Mononuclear cell (primary cell): ENCODE measurements at regions not wholly inside any gene's neighbourhood (a gene's known extent, or its start where the extent isn't known, plus 50 kb on each side); places are given as distances from the start of the nearest gene placed in this dataset.

Experiments used
- H3K27me3 ChIP-seq: 2 replicates; pipeline ENCODE4 v1.6.0; 2011; ENCODE audit warnings: low read length, control low read depth; ENCODE audit not compliant: insufficient read depth
- H3K4me1 ChIP-seq: 2 replicates; pipeline ENCODE4 v1.5.1; 2011; ENCODE audit warnings: mild to moderate bottlenecking, low read length, control low read depth; ENCODE audit not compliant: insufficient read depth
- H3K4me3 ChIP-seq: 2 replicates; pipeline ENCODE4 v1.5.1; 2011; ENCODE audit warnings: mild to moderate bottlenecking, low read length, moderate library complexity
- H3K9me3 ChIP-seq: 2 replicates; pipeline ENCODE4 v1.5.1; 2011; ENCODE audit warnings: low read depth, mild to moderate bottlenecking, control low read depth, low read length

DNA sequence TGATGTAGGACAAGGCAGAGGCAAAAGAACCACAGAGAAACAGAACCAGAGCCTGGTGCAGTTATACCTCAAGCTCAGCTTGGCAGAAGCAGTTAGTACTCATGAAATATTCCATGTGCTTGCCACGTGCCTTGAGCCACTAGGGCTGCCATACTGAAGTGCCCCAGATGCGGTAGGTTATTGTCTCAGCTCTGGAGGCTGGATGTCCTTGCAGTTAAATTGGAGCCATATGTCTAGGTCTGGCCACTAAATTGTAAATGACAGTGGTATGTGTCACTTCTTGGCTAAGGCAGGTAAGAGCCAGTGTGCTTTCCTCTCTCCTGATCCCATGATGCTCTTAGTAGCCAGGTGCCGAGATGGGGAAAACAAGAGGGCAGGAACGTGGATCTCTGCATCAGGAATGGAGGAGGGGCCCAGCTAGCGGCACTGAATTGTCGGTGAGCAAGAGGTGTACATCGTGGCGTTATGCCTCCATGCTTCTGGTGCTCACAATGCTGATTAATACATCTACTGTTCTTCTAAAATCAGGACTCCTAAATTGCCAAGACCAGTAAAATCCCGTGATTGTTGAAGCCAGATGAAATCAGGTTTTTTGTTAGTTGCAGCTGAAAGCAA, 73.5 kb downstream of the PSMG1 start:
- H3K9me3 ChIP-seq, result no peaks in the 10 kb centered on the region
- H3K27me3 ChIP-seq, result no peaks in the 10 kb centered on the region
- peaks cover 25% of the 10 kb centered on the region for H3K4me1 ChIP-seq
- no peak overlapping the region for H3K4me3 ChIP-seq

DNA sequence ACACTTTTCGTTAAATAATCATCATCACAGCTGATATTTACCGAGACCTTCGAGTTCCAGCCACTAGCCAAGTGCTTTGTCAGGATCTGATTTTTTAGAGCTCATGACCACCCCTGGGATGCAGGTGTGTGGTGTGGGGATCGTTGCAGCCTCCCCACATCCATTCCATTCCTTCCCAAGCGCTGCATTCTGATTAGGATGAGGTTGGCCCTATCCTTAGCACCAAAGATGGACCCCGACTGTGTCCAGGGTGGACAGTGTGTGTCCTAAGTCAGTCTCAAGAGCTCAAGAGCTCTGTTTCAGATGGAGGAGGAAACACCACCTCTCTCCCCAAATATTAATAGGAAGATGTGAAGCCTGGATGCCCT, 74.1 kb downstream of the PSMG1 start:
- H3K4me1 ChIP-seq, result peaks cover 31% of the 10 kb centered on the region
- no peaks in the 10 kb centered on the region for H3K27me3 ChIP-seq
- no peaks in the 10 kb centered on the region for H3K9me3 ChIP-seq
- no peak overlapping the region for H3K4me3 ChIP-seq

DNA sequence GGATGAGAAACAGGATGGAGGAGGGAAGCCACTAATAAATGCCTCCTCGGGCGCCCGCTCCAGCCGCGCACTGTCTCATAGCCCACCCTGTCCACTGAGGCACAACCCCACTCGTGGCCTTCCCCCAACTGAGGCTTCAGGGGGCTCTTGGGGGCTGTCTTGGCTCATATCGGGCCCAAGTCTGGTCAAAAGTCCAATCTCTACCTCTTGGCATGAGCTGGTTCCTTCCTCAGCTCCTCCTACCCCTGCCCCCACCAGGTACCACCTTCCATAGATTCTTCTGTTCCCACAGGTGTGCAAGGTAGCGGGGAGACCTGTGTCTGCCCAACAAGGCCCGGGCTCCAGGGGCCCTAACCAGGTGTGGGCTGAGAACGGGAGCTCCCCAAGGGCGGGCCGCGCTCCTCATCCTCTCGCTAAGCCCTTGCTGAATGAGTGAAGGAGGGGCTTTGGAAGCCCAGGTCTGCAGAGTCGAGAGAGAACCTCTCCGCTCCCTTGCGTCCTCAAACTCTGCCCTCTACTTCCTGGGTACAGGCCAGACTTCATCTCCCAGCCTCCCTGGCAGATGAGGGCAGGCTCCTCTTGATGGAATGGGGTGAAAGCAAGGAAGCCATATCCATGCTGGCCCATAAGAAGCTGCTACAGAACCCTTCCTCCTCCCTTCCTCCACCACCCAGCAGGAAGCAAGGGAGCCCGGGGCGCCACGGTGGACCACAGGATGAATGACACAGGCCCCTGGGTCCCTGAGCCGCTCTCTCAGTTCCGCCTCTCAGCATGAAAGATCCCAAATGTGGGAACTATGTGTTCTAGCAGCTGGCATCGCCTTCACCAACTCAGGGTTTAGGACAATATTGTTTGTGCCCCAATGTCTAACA, 74.7 kb downstream of the PSMG1 start:
- Histone ChIP-seq H3K4me1 (peaks cover 36% of the 10 kb centered on the region), H3K4me3 (no peak overlapping the region), H3K9me3 (no peaks in the 10 kb centered on the region), H3K27me3 (no peaks in the 10 kb centered on the region)

DNA sequence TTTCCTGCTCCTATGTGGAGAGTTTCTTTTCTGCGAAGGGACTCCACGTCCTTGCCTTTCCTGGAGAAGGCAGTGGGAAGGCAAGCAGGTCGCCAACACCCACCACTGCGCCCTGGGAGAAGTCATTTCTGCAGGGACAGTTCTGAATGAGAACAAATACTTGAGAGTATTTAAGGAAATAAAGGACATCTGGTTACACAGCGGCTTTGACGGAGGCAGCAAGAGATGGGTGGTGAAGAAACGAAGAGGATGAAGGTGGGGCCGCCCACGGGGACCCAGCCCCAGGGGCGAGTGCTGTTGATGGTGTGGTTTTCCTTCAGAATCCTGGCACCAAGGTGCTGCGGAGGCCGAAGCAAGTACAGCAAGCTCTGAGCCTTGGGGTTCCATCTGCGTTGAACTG, 75.5 kb downstream of the PSMG1 start:
- Histone ChIP-seq H3K9me3 (no peaks in the 10 kb centered on the region), H3K27me3 (no peaks in the 10 kb centered on the region), H3K4me3 (no peak overlapping the region), H3K4me1 (peaks cover 36% of the 10 kb centered on the region)

DNA sequence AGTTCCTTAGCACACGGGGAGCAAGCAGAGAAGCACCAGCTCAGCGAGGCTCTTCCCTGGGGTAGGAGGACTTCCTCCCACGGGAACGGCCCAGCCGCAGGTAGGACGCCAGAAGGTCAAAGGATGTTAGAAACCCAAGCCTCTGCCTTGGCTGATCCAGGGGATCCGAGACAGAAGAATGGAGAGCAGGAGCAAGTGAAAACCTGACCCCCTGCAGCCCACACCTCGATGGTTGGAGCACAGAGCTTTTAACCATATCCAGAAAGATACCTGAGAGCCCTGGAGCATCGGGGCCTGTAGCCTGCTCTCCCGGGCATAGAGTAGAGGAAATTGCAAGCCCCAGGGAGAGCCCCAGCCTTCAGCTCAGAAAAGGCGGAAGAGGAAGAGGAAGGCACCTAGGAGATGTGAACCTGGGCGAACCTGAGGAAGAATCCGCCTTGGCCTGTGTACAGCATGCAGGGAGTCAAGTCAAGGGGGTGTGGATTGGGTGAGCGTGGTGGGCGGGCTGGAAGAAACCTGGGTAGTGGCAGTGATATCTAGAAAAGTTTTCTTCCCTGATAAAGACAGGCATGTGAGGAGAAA, 76.3 kb downstream of the PSMG1 start:
- Histone ChIP-seq H3K4me3 (no peak overlapping the region), H3K4me1 (peaks cover 36% of the 10 kb centered on the region), H3K27me3 (no peaks in the 10 kb centered on the region), H3K9me3 (no peaks in the 10 kb centered on the region)

DNA sequence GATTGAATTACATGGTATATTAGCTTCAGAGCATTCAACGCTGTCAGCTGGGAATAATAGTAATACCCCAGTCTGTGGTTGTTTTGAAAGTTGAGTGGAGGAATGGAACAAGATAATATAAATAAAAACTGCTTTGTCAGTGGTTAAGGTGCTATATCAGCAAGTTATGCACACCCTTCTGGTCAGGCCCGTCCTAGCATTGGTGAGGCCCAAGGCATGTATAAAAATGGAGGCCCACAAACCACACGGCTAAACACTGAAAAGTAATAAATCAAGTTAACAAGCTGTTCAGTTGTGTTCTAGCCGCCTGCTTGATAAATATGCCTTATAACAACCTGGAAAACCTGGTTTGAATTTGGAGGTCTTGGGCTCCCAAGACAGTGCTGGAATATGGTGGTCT, 77.4 kb downstream of the PSMG1 start:
- H3K4me1 ChIP-seq, result peaks cover 36% of the 10 kb centered on the region
- no peaks in the 10 kb centered on the region for H3K9me3 ChIP-seq
- no peak overlapping the region for H3K4me3 ChIP-seq
- no peaks in the 10 kb centered on the region for H3K27me3 ChIP-seq

DNA sequence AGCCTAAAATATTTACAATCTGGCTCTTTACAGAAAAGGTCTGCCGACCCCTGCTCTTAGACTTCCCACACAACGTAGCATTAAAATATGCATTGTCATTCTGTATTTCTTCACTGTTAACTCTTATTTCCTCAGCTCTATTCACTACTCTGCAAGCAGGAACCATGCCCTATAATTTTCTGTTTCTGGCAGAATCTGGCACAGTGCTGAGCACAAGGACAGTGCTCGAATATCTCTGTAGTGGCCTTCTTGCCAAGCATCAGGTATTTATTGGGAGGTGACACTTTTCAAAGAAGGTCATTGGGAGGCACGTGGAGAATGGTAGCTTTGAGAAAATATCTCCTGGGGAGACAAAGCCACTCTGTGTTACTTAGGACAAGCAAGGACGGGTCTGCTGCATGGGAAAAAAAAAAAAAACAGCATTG, 77.9 kb downstream of the PSMG1 start:
- H3K27me3 ChIP-seq, result no peaks in the 10 kb centered on the region
- H3K4me3 ChIP-seq, result no peak overlapping the region
- H3K4me1 ChIP-seq, result peaks cover 36% of the 10 kb centered on the region
- no peaks in the 10 kb centered on the region for H3K9me3 ChIP-seq

DNA sequence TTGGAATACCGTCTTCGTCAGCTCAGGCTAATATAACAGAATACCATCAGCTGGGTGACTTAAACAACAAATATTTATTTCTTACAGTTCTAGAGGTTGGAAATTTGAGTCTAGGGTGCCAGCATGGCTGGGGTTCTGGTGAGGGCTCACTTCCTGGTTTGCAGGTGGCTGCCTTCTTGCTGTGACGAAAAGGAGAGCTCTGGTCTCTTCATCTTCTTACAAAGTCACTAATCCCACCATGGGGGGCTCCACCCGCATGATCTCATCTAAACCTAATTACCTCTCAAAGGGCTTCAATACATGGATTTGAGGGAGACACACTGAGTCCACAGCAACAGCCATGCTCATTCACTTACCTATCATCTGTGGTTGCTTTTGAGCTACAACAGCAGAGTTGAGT, 78.3 kb downstream of the PSMG1 start:
- H3K9me3 ChIP-seq, result no peaks in the 10 kb centered on the region
- H3K4me3 ChIP-seq, result no peak overlapping the region
- peaks cover 36% of the 10 kb centered on the region for H3K4me1 ChIP-seq
- H3K27me3 ChIP-seq, result no peaks in the 10 kb centered on the region

DNA sequence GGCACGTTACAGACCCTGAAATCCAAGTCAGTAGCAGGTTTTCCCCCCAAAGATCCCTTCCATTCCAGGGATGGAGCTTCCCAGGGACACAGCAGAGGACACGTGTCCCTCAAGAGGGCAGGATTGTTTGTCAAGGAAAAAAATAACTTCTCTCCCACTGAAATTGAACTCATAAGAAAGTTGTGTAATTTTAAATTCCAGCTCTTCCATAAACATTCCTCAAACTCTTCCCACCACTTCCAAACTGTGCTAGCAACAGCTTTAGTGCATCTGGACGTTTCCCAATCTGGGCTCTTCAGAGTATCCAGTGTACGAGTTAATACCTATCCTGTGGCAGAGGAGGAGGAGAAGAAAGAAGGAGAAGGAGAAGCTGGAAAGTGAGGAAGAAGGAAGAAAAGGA, 79.6 kb downstream of the PSMG1 start:
- Histone ChIP-seq H3K4me1 (peaks cover 36% of the 10 kb centered on the region), H3K9me3 (no peaks in the 10 kb centered on the region), H3K4me3 (no peak overlapping the region), H3K27me3 (no peaks in the 10 kb centered on the region)

DNA sequence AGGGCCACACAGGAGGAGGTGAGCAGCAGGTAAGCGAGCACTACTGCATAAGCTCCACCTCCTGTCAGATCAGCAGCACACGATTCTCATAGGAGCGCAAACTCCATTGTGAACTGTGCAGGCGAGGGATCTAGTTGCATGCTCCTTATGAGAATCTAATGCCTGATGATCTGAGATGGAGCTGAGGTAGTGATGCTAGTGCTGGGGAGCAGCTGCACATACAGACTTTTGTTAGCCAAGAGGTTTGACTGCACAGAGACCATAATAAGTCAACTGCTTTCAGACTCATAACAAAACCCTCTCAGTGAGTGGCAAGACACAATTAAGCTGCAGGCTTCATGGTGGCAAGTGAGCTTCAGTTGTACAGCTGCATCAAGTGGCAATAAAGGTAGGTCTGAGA, 83.4 kb downstream of the PSMG1 start:
- Histone ChIP-seq H3K4me3 (no peak overlapping the region), H3K9me3 (no peaks in the 10 kb centered on the region), H3K4me1 (peaks cover 50% of the 10 kb centered on the region), H3K27me3 (no peaks in the 10 kb centered on the region)

DNA sequence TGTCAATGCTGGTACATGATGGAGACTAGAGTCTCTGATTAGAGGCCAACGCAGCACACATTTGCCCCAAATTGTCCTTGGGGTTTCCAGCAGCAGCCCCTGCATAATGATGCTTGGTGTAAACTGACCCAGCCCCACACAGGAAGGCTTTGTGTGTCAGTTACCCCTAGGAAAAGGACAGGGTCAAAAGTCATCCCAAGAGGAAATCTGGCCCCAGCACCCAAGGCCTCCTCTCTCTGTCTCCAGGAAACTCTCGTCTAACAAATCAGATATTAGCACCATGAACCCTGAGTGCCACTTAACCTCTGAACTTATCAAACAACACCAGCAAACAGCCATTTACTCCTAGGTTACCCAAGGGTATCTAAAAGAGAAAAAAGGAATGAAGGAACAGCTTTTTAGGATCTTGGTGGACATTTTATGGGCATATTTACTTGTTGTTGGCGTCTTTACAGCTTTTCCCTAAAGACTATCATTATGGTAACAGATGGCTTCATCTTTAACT, 84.5 kb downstream of the PSMG1 start:
- Histone ChIP-seq H3K4me1 (peaks cover 49% of the 10 kb centered on the region), H3K4me3 (no peak overlapping the region), H3K27me3 (no peaks in the 10 kb centered on the region), H3K9me3 (no peaks in the 10 kb centered on the region)

DNA sequence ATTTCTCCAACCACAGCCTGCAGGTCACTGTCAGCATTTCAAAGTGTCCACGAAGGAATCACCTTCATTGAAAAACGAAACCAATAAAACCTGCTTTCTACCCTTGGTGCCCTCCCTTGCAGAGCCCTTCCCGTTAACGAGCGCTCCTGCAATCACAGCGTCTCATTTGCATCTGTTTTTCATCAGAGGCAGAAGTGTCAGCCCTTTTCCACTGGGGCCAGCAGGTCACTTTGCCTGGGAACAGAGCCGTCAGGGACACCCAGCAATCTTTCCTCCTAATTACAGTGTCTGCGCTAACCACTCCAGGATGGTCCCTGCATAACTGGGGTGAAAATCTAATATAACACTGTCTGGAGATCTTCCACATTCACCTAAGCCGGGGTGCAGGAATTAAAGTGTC, 85.3 kb downstream of the PSMG1 start:
- Histone ChIP-seq H3K4me1 (peaks cover 55% of the 10 kb centered on the region), H3K27me3 (no peaks in the 10 kb centered on the region), H3K9me3 (no peaks in the 10 kb centered on the region), H3K4me3 (no peak overlapping the region)

DNA sequence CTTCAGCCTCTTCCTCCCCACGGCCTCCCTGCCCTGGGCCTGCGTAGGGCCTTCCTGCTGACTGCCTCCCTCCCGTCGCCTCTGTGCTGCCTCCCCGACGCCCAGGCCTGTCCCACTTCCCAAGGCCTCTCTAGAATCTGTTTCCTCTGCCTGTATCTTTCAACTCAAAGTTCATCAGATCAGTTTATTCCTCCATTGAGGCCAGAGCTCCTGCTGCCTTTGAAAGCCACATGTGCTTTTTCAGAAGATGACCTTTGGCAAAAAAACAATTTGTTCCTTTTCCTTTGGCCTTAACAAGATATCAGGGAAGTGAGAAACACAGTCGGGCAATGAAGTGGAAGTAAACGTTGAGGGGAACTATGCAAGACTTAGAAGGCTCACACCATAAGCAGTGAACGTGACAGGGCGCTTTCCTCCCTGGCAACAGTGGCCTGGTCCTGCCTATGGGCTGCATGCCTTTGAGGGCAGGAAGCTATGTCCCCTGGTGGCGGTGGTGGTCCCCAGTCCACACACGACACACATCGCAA, 85.9 kb downstream of the PSMG1 start:
- Histone ChIP-seq H3K4me3 (no peak overlapping the region), H3K9me3 (no peaks in the 10 kb centered on the region), H3K27me3 (no peaks in the 10 kb centered on the region), H3K4me1 (peaks cover 58% of the 10 kb centered on the region)

DNA sequence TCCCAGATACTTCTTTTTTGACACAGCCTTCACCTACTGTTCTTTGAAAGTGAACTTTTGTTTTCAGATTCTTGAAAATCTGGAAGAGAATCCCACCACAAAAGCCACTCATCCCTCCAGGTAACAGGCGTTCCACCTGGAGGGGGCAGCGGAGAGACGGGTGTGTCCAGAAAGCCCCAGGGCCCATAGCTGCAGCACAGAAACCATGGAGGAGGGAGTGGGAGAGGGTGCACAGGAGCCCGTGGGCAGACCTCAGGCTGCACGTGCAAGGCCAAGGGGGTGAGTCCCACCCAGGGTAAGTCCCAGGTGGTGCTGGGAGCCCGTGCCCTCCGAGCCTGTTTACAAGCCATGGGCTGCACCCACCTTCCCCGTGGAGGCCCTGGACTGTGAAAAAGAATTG, 86.5 kb downstream of the PSMG1 start:
- Histone ChIP-seq H3K9me3 (no peaks in the 10 kb centered on the region), H3K4me3 (no peak overlapping the region), H3K4me1 (peaks cover 58% of the 10 kb centered on the region), H3K27me3 (no peaks in the 10 kb centered on the region)

DNA sequence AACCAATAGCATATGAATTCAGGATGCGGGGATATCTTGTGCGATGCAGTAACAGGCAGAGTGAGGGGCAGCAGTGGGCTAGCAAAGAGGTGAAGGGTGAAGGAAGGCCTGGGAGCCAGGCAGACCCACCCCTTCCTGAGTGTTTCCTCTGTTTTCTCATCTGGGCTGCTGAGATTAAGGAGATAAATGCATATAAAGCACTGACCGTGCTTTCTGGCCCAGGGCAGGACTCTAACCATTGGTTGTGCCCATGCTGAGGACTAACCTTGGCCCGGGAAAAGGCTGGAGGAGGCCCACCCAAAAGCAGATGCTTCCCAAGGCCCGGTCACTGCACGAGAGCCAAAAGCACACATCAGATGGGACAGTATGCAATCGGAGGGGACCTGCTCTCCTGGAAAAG, 87.6 kb downstream of the PSMG1 start:
- no peaks in the 10 kb centered on the region for H3K27me3 ChIP-seq
- peaks cover 61% of the 10 kb centered on the region for H3K4me1 ChIP-seq
- H3K9me3 ChIP-seq, result no peaks in the 10 kb centered on the region
- H3K4me3 ChIP-seq, result no peak overlapping the region
